ENCODE measurements at regions not wholly inside any gene's neighbourhood (a gene's known extent, or its start where the extent isn't known, plus 50 kb on each side); places are given as distances from the start of the nearest gene placed in this dataset.

GRCh38 chr6:11920566-11920965 lies 91.5 kb upstream of the HIVEP1 start:
- Histone ChIP-seq H3K9ac (ENCODE audit: low read length) (no peak overlapping the region), H3K79me2 (ENCODE audit: low read length) (no peaks in the 10 kb centered on the region), H3K27ac (ENCODE audit: low read length) (no peak overlapping the region), H3K4me3 (ENCODE audit: low read length) (no peak overlapping the region), H3K4me2 (ENCODE audit: low read length) (no peak overlapping the region), H3K27me3 (ENCODE audit: low read depth, low read length) (no peaks in the 10 kb centered on the region), H3K36me3 (replicated peaks; ENCODE audit: low read depth, low read length) (no peaks in the 10 kb centered on the region), H4K20me1 (ENCODE audit: insufficient read depth, low read length) (no peaks in the 10 kb centered on the region), H3K9me3 (ENCODE audit: insufficient read depth, low read length) (no peaks in the 10 kb centered on the region), H2AFZ (ENCODE audit: low read depth, low read length) (no peak overlapping the region), H3K4me1 (ENCODE audit: low read length) (no peaks in the 10 kb centered on the region)
- TF ChIP-seq EZH2phosphoT487 (IDR thresholded peaks at IDR 0.05; ENCODE audit: low read depth) (no peak), CTCF (IDR thresholded peaks at IDR 0.05; ENCODE audit: low read depth, low read length) (no peak)

- Histone ChIP-seq H4K20me1 (ENCODE audit: insufficient read depth, low read length) (no peaks in the 10 kb centered on the region), H3K9ac (ENCODE audit: low read length) (no peak overlapping the region), H3K4me3 (ENCODE audit: low read length) (no peak overlapping the region), H3K36me3 (replicated peaks; ENCODE audit: low read depth, low read length) (no peaks in the 10 kb centered on the region), H3K4me2 (ENCODE audit: low read length) (no peak overlapping the region), H3K9me3 (ENCODE audit: insufficient read depth, low read length) (no peaks in the 10 kb centered on the region), H3K27me3 (ENCODE audit: low read depth, low read length) (no peaks in the 10 kb centered on the region), H2AFZ (ENCODE audit: low read depth, low read length) (no peak overlapping the region), H3K79me2 (ENCODE audit: low read length) (no peaks in the 10 kb centered on the region), H3K4me1 (ENCODE audit: low read length) (no peaks in the 10 kb centered on the region), H3K27ac (ENCODE audit: low read length) (no peak overlapping the region)
- TF ChIP-seq EZH2phosphoT487 (IDR thresholded peaks at IDR 0.05; ENCODE audit: low read depth) (no peak), CTCF (IDR thresholded peaks at IDR 0.05; ENCODE audit: low read depth, low read length) (no peak)
Measured at GRCh38 chr6:11919771-11920440, 92.2 kb upstream of the HIVEP1 start.

GRCh38 chr6:11918739-11919605 lies 93.1 kb upstream of the HIVEP1 start:
- H3K79me2 ChIP-seq (ENCODE audit: low read length), result no peaks in the 10 kb centered on the region
- H3K9me3 ChIP-seq (ENCODE audit: insufficient read depth, low read length), result no peaks in the 10 kb centered on the region
- no peak overlapping the region for H3K4me3 ChIP-seq (ENCODE audit: low read length)
- H3K4me1 ChIP-seq (ENCODE audit: low read length), result no peaks in the 10 kb centered on the region
- no peaks in the 10 kb centered on the region for H4K20me1 ChIP-seq (ENCODE audit: insufficient read depth, low read length)
- H3K27me3 ChIP-seq (ENCODE audit: low read depth, low read length), result no peaks in the 10 kb centered on the region
- no peak overlapping the region for H3K4me2 ChIP-seq (ENCODE audit: low read length)
- no peak overlapping the region for H3K9ac ChIP-seq (ENCODE audit: low read length)
- H3K27ac ChIP-seq (ENCODE audit: low read length), result no peak overlapping the region
- TF ChIP-seq EZH2phosphoT487 (IDR thresholded peaks at IDR 0.05; ENCODE audit: low read depth) (no peak), CTCF (IDR thresholded peaks at IDR 0.05; ENCODE audit: low read depth, low read length) (no peak)
- H2AFZ ChIP-seq (ENCODE audit: low read depth, low read length), result no peak overlapping the region
- no peaks in the 10 kb centered on the region for H3K36me3 ChIP-seq (replicated peaks; ENCODE audit: low read depth, low read length)

GRCh38 chr6:11917951-11918738 lies 94.0 kb upstream of the HIVEP1 start:
- Histone ChIP-seq H3K27ac (ENCODE audit: low read length) (no peak overlapping the region), H3K27me3 (ENCODE audit: low read depth, low read length) (no peaks in the 10 kb centered on the region), H4K20me1 (ENCODE audit: insufficient read depth, low read length) (no peaks in the 10 kb centered on the region), H3K4me3 (ENCODE audit: low read length) (no peak overlapping the region), H3K4me2 (ENCODE audit: low read length) (no peak overlapping the region), H3K9ac (ENCODE audit: low read length) (no peak overlapping the region), H2AFZ (ENCODE audit: low read depth, low read length) (no peak overlapping the region), H3K4me1 (ENCODE audit: low read length) (no peaks in the 10 kb centered on the region), H3K36me3 (replicated peaks; ENCODE audit: low read depth, low read length) (no peaks in the 10 kb centered on the region), H3K79me2 (ENCODE audit: low read length) (no peaks in the 10 kb centered on the region), H3K9me3 (ENCODE audit: insufficient read depth, low read length) (no peaks in the 10 kb centered on the region)
- no peak for TF ChIP-seq EZH2phosphoT487 (IDR thresholded peaks at IDR 0.05; ENCODE audit: low read depth)
